ENCODE measurements at regions not wholly inside any gene's neighbourhood (a gene's known extent, or its start where the extent isn't known, plus 50 kb on each side); places are given as distances from the start of the nearest gene placed in this dataset.

- peaks cover 13% of the 10 kb centered on the region for H3K4me1 Mint-ChIP-seq (ENCODE audit: low read depth)
- intact Hi-C loops (cut with micrococcal nuclease), result no loop called here
- DNase-seq, result no peak
- no peaks in the 10 kb centered on the region for H3K36me3 Mint-ChIP-seq
- CTCF ChIA-PET, result no interaction called here
- H3K9me3 Mint-ChIP-seq, result no peaks in the 10 kb centered on the region
- no peak overlapping the region for H3K4me3 Mint-ChIP-seq
- POLR2A ChIA-PET, result no interaction called here
- H3K27me3 Mint-ChIP-seq, result no peaks in the 10 kb centered on the region
- H3K27ac Mint-ChIP-seq, result no peak overlapping the region
These were observed 257.1 kb upstream of the STT3B start for GRCh38 chr3:31275583-31275982.

- intact Hi-C loops (cut with micrococcal nuclease), result no loop called here
- Mint-ChIP-seq H3K27me3 (no peaks in the 10 kb centered on the region), H3K27ac (no peak overlapping the region), H3K4me1 (ENCODE audit: low read depth) (peaks cover 11% of the 10 kb centered on the region), H3K4me3 (no peak overlapping the region), H3K9me3 (no peaks in the 10 kb centered on the region), H3K36me3 (no peaks in the 10 kb centered on the region)
- CTCF ChIA-PET, result no interaction called here
- POLR2A ChIA-PET, result no interaction called here
- DNase-seq, result no peak
These were observed 255.1 kb upstream of the STT3B start for GRCh38 chr3:31277582-31277981.

- Mint-ChIP-seq H3K4me1 (ENCODE audit: low read depth) (peaks cover 11% of the 10 kb centered on the region), H3K36me3 (no peaks in the 10 kb centered on the region), H3K9me3 (no peaks in the 10 kb centered on the region), H3K27me3 (no peaks in the 10 kb centered on the region), H3K27ac (no peak overlapping the region), H3K4me3 (no peak overlapping the region)
- POLR2A ChIA-PET, result no interaction called here
- CTCF ChIA-PET, result no interaction called here
- intact Hi-C loops (cut with micrococcal nuclease), result no loop called here
- no peak for DNase-seq
These were observed 254.2 kb upstream of the STT3B start for GRCh38 chr3:31278532-31278931.

- Mint-ChIP-seq H3K4me1 (ENCODE audit: low read depth) (peaks cover 19% of the 10 kb centered on the region), H3K9me3 (no peaks in the 10 kb centered on the region), H3K27ac (no peak overlapping the region), H3K36me3 (no peaks in the 10 kb centered on the region), H3K27me3 (no peaks in the 10 kb centered on the region), H3K4me3 (no peak overlapping the region)
- ChIA-PET CTCF (no interaction called here), POLR2A (interaction anchor here (0.7 kb wide), 1 partner anchor 11 kb away, joined by 3 read pairs; no protein-coding TSS in a partner anchor)
- no peak for DNase-seq
- intact Hi-C loops (cut with micrococcal nuclease), result loop anchor here (5.0 kb wide), 1 partner anchor 32 kb away; no protein-coding TSS in a partner anchor
These were observed 247.9 kb upstream of the STT3B start for GRCh38 chr3:31284776-31285175.

- no peaks in the 10 kb centered on the region for H3K9me3 Mint-ChIP-seq
- DNase-seq, result no peak
- no peak overlapping the region for H3K4me3 Mint-ChIP-seq
- ChIA-PET POLR2A (no interaction called here), CTCF (no interaction called here)
- H3K4me1 Mint-ChIP-seq (ENCODE audit: low read depth), result peaks cover 27% of the 10 kb centered on the region
- H3K36me3 Mint-ChIP-seq, result no peaks in the 10 kb centered on the region
- H3K27me3 Mint-ChIP-seq, result no peaks in the 10 kb centered on the region
- no peak overlapping the region for H3K27ac Mint-ChIP-seq
- intact Hi-C loops (cut with micrococcal nuclease), result loop anchor here (5.0 kb wide), 1 partner anchor 34 kb away; no protein-coding TSS in a partner anchor
These were observed 246.8 kb upstream of the STT3B start for GRCh38 chr3:31285833-31286486.

- no peaks in the 10 kb centered on the region for H3K27me3 Mint-ChIP-seq
- no peak overlapping the region for H3K4me3 Mint-ChIP-seq
- no peaks in the 10 kb centered on the region for H3K36me3 Mint-ChIP-seq
- ChIA-PET POLR2A (no interaction called here), CTCF (no interaction called here)
- no peak overlapping the region for H3K27ac Mint-ChIP-seq
- H3K9me3 Mint-ChIP-seq, result no peaks in the 10 kb centered on the region
- no peak for DNase-seq
- H3K4me1 Mint-ChIP-seq (ENCODE audit: low read depth), result peaks cover 24% of the 10 kb centered on the region
- intact Hi-C loops (cut with micrococcal nuclease), result loop anchor here (5.0 kb wide), 1 partner anchor 36 kb away; no protein-coding TSS in a partner anchor
These were observed 244.5 kb upstream of the STT3B start for GRCh38 chr3:31288224-31288623.

GRCh38 chr3:31288641-31289100 is 244.1 kb upstream of the STT3B start:
- intact Hi-C loops (cut with micrococcal nuclease), result loop anchor here (5.0 kb wide), 1 partner anchor 36 kb away; no protein-coding TSS in a partner anchor
- Mint-ChIP-seq H3K36me3 (no peaks in the 10 kb centered on the region), H3K4me1 (ENCODE audit: low read depth) (peaks cover 24% of the 10 kb centered on the region), H3K9me3 (no peaks in the 10 kb centered on the region), H3K4me3 (no peak overlapping the region), H3K27ac (peak overlapping the region; percentile 7), H3K27me3 (no peaks in the 10 kb centered on the region)
- DNase-seq, result peak; percentile 74
- ChIA-PET POLR2A (no interaction called here), CTCF (no interaction called here)

GRCh38 chr3:31289584-31289983 is 243.1 kb upstream of the STT3B start:
- Mint-ChIP-seq H3K27me3 (no peaks in the 10 kb centered on the region), H3K9me3 (no peaks in the 10 kb centered on the region), H3K36me3 (no peaks in the 10 kb centered on the region), H3K4me3 (no peak overlapping the region), H3K27ac (no peak overlapping the region), H3K4me1 (ENCODE audit: low read depth) (peaks cover 28% of the 10 kb centered on the region)
- CTCF ChIA-PET, result no interaction called here
- POLR2A ChIA-PET, result no interaction called here
- no peak for DNase-seq
- intact Hi-C loops (cut with micrococcal nuclease), result loop anchor here (5.0 kb wide), 1 partner anchor 37 kb away; no protein-coding TSS in a partner anchor

- H3K4me1 Mint-ChIP-seq (ENCODE audit: low read depth), result peaks cover 30% of the 10 kb centered on the region
- intact Hi-C loops (cut with micrococcal nuclease), result no loop called here
- ChIA-PET CTCF (no interaction called here), POLR2A (no interaction called here)
- no peaks in the 10 kb centered on the region for H3K36me3 Mint-ChIP-seq
- no peak overlapping the region for H3K27ac Mint-ChIP-seq
- H3K9me3 Mint-ChIP-seq, result no peaks in the 10 kb centered on the region
- no peaks in the 10 kb centered on the region for H3K27me3 Mint-ChIP-seq
- DNase-seq, result no peak
- no peak overlapping the region for H3K4me3 Mint-ChIP-seq
These were observed 242.7 kb upstream of the STT3B start for GRCh38 chr3:31290046-31290445.

- Mint-ChIP-seq H3K36me3 (no peaks in the 10 kb centered on the region), H3K27ac (no peak overlapping the region), H3K4me1 (ENCODE audit: low read depth) (peaks cover 30% of the 10 kb centered on the region), H3K4me3 (no peak overlapping the region), H3K27me3 (no peaks in the 10 kb centered on the region), H3K9me3 (no peaks in the 10 kb centered on the region)
- intact Hi-C loops (cut with micrococcal nuclease), result no loop called here
- no peak for DNase-seq
- ChIA-PET POLR2A (no interaction called here), CTCF (no interaction called here)
These were observed 240.9 kb upstream of the STT3B start for GRCh38 chr3:31291818-31292217.

- no peak overlapping the region for H3K4me3 Mint-ChIP-seq
- CTCF ChIA-PET, result no interaction called here
- H3K9me3 Mint-ChIP-seq, result peaks cover 17% of the 10 kb centered on the region
- intact Hi-C loops (cut with micrococcal nuclease), result no loop called here
- no peaks in the 10 kb centered on the region for H3K27me3 Mint-ChIP-seq
- POLR2A ChIA-PET, result no interaction called here
- no peaks in the 10 kb centered on the region for H3K36me3 Mint-ChIP-seq
- H3K4me1 Mint-ChIP-seq (ENCODE audit: low read depth), result peaks cover 17% of the 10 kb centered on the region
- no peak for DNase-seq
- H3K27ac Mint-ChIP-seq, result no peak overlapping the region
These were observed 238.1 kb upstream of the STT3B start for GRCh38 chr3:31294430-31295149.

- no peak overlapping the region for H3K4me3 Mint-ChIP-seq
- intact Hi-C loops (cut with micrococcal nuclease), result no loop called here
- CTCF ChIA-PET, result no interaction called here
- no peak overlapping the region for H3K27ac Mint-ChIP-seq
- peaks cover 12% of the 10 kb centered on the region for H3K4me1 Mint-ChIP-seq (ENCODE audit: low read depth)
- DNase-seq, result no peak
- H3K27me3 Mint-ChIP-seq, result no peaks in the 10 kb centered on the region
- H3K36me3 Mint-ChIP-seq, result no peaks in the 10 kb centered on the region
- POLR2A ChIA-PET, result interaction anchor here (0.5 kb wide), 1 partner anchor 10 kb away, joined by 3 read pairs; no protein-coding TSS in a partner anchor
- H3K9me3 Mint-ChIP-seq, result peaks cover 17% of the 10 kb centered on the region
These were observed 237.5 kb upstream of the STT3B start for GRCh38 chr3:31295150-31295765.
